ENCODE measurements at regions not wholly inside any gene's neighbourhood (a gene's known extent, or its start where the extent isn't known, plus 50 kb on each side); places are given as distances from the start of the nearest gene placed in this dataset.
A peak's percentile ranks its signal among the peaks of the same experiment; 100 is the strongest.
"Not testable (repeated sequence)": the region's sequence is repeated elsewhere in the genome, so short reads cannot be mapped to it uniquely, and the experiment has no call there.

- no peak overlapping the region for H3K4me3 ChIP-seq (replicated peaks; ENCODE audit: low read depth, low read length)
- TF ChIP-seq CTCF (IDR thresholded peaks at IDR 0.05; ENCODE audit: low read depth, low read length, missing control alignments), result no peak
- no peak for DNase-seq (ENCODE audit: extremely low read depth, low read depth)
Observed at GRCh38 chr10:59037018-59037389, 139.4 kb upstream of the PHYHIPL start.

DNA sequence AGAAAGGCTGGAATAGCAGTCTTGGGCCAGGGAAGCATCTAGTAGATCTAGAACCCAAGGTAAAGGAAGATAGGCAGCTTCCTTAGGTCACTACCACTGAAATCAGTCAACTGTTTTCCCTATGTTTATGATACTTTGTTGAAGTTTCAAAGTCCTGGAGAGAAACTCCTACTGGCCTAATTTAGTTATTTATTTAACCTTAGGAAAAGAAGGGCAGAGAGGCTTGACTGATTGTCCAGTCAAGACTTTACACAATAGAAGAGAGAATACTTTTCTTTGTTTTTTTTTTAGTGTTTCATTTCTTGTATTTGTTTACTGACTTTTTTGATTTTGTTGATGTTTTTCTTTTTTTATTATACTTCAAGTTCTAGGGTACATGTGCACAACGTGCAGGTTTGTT lies 138.9 kb upstream of the PHYHIPL start:
- no peak for TF ChIP-seq CTCF (IDR thresholded peaks at IDR 0.05; ENCODE audit: low read depth, low read length, missing control alignments)
- no peak overlapping the region for H3K4me3 ChIP-seq (replicated peaks; ENCODE audit: low read depth, low read length)
- DNase-seq (ENCODE audit: extremely low read depth, low read depth), result no peak

DNA sequence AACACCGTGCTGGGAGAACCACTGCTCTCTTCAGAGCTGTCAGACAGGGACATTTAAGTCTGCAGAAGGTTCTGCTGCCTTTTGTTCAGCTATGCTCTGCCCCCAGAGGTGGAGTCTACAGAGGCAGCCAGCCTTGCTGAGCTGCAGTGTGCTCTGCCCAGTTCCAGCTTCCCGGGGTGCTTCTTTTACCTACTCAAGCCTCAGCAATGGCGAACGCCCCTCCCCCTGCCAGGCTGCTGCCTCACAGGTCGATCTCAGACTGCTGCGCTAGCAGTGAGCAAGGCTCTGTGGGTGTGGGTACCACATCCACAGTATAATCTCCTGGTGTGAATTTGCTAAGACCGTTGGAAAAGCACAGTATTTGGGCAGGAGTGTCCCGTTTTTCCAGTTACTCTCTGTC lies 133.1 kb upstream of the PHYHIPL start:
- not testable (repeated sequence) for H3K4me3 ChIP-seq (replicated peaks; ENCODE audit: low read depth, low read length); DNase-seq (ENCODE audit: extremely low read depth, low read depth)

- no peak overlapping the region for H3K4me3 ChIP-seq (replicated peaks; ENCODE audit: low read depth, low read length)
- no peak for TF ChIP-seq CTCF (IDR thresholded peaks at IDR 0.05; ENCODE audit: low read depth, low read length, missing control alignments)
- DNase-seq (ENCODE audit: extremely low read depth, low read depth), result no peak
Observed at GRCh38 chr10:59047180-59047579, 129.3 kb upstream of the PHYHIPL start.

GRCh38 chr10:59047957-59048618 lies 128.4 kb upstream of the PHYHIPL start:
- no peak for DNase-seq (ENCODE audit: extremely low read depth, low read depth)
- H3K4me3 ChIP-seq (replicated peaks; ENCODE audit: low read depth, low read length), result no peak overlapping the region
- no peak for TF ChIP-seq CTCF (IDR thresholded peaks at IDR 0.05; ENCODE audit: low read depth, low read length, missing control alignments)

- not testable (repeated sequence) for H3K4me3 ChIP-seq (replicated peaks; ENCODE audit: low read depth, low read length); DNase-seq (ENCODE audit: extremely low read depth, low read depth)
Observed at GRCh38 chr10:59053502-59053901, 122.9 kb upstream of the PHYHIPL start.

DNA sequence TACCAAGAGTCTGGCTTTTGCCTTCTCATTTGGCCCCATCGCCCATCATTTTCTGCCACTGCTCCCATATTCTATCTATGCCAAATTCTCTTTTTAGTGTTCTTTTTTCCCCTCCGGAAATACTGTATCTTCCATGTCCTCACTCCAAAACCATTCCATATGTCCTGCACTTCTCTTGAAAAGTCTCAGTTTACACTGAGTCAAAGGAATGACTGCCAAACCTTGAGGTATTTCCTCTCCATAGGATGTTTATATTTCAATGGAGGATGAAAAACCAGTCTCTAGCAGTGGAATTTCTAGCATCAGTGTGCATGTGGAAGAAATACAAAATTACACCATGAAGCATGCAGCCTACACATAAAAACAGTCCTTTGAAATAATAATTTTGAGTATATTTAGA lies 121.4 kb upstream of the PHYHIPL start:
- DNase-seq (ENCODE audit: extremely low read depth, low read depth), result peak; percentile 48
- no peak overlapping the region for H3K4me3 ChIP-seq (replicated peaks; ENCODE audit: low read depth, low read length)
- TF ChIP-seq CTCF (IDR thresholded peaks at IDR 0.05; ENCODE audit: low read depth, low read length, missing control alignments), result no peak

- no peak for TF ChIP-seq CTCF (IDR thresholded peaks at IDR 0.05; ENCODE audit: low read depth, low read length, missing control alignments)
- DNase-seq (ENCODE audit: extremely low read depth, low read depth), result no peak
- H3K4me3 ChIP-seq (replicated peaks; ENCODE audit: low read depth, low read length), result no peak overlapping the region
Observed at GRCh38 chr10:59057345-59057744, 119.1 kb upstream of the PHYHIPL start.

All from HFF-Myc (cell line).